IMR-90 (cell line): ENCODE measurements at regions not wholly inside any gene's neighbourhood (a gene's known extent, or its start where the extent isn't known, plus 50 kb on each side); places are given as distances from the start of the nearest gene placed in this dataset.

Experiments
- ATAC-seq: fragments of 200-7000 bp; cut with Tn5 transposase; 2 replicates; pipeline ENCODE4 v1.9.1; 2020; ENCODE audit warnings: low read depth, mild to moderate bottlenecking, moderate library complexity
- BruUV-seq: library from RNA; stranded (reverse); fragments of 400-500 nt; replicated peaks from 2 replicates; lab custom pipeline; 2021; lab: Mats Ljungman, UMichigan
- CTCF ChIA-PET: fragments of 300-600 bp; formaldehyde crosslinking; extraction: SDS; loops from one replicate; lab custom pipeline; 2021; ENCODE audit warnings: antibody characterized with exemption; lab: Yijun Ruan, JAX
- POLR2A ChIA-PET: fragments of 300-600 bp; sonication (Branson Sonifier 250); formaldehyde crosslinking; loops from one replicate; lab custom pipeline; 2022; ENCODE audit warnings: antibody characterized with exemption; ENCODE audit not compliant: unreplicated experiment; lab: Charles Lee
- DNase-seq: peaks from one replicate; pipeline ENCODE4 v3.0.0; 2013
- H2AFZ ChIP-seq: replicated peaks from 2 replicates; pipeline ENCODE3; 2013; ENCODE audit warnings: low read length, mild to moderate bottlenecking; ENCODE audit not compliant: poor library complexity
- H2AK5ac ChIP-seq: 2 replicates; pipeline ENCODE4 v1.6.1; 2013; ENCODE audit warnings: low read depth, low read length, inconsistent platforms
- H2AK9ac ChIP-seq: replicated peaks from 2 replicates; pipeline ENCODE3; 2013; ENCODE audit warnings: mild to moderate bottlenecking, low read depth, low read length, moderate library complexity; ENCODE audit not compliant: poor library complexity
- H2BK120ac ChIP-seq: 2 replicates; pipeline ENCODE4 v1.6.1; 2013; ENCODE audit warnings: low read depth, low read length, inconsistent platforms
- H2BK15ac ChIP-seq: 3 replicates; pipeline ENCODE4 v1.6.1; 2013; ENCODE audit warnings: low read depth, low read length, inconsistent platforms
- H2BK20ac ChIP-seq: 2 replicates; pipeline ENCODE4 v1.6.1; 2013; ENCODE audit warnings: low read depth, mild to moderate bottlenecking, inconsistent platforms, low read length, moderate library complexity
- H2BK5ac ChIP-seq: 2 replicates; pipeline ENCODE4 v1.6.1; 2013; ENCODE audit warnings: mild to moderate bottlenecking, low read depth, low read length, inconsistent platforms; ENCODE audit not compliant: poor library complexity, severe bottlenecking
- H3K14ac ChIP-seq: replicated peaks from 2 replicates; pipeline ENCODE4 v1.6.1; 2013; ENCODE audit warnings: low read depth, low read length, inconsistent platforms
- H3K18ac ChIP-seq: 2 replicates; pipeline ENCODE4 v1.6.1; 2013; ENCODE audit warnings: low read depth, low read length, control low read depth
- H3K23ac ChIP-seq: 2 replicates; pipeline ENCODE4 v1.6.1; 2013; ENCODE audit warnings: low read depth, low read length, inconsistent platforms
- H3K27ac ChIP-seq: 2 replicates; pipeline ENCODE4 v1.5.1; 2013; ENCODE audit warnings: mild to moderate bottlenecking, control low read depth, low read length; ENCODE audit not compliant: insufficient read depth
- H3K27me3 ChIP-seq: 2 replicates; pipeline ENCODE4 v1.6.1; 2013; ENCODE audit warnings: low read length; ENCODE audit not compliant: control insufficient read depth, insufficient read depth
- H3K36me3 ChIP-seq: 2 replicates; pipeline ENCODE4 v1.6.1; 2013; ENCODE audit warnings: low read length, mixed read lengths; ENCODE audit not compliant: control insufficient read depth, insufficient read depth
- H3K4ac ChIP-seq: 2 replicates; pipeline ENCODE4 v1.6.1; 2013; ENCODE audit warnings: low read depth, low read length, inconsistent platforms
- H3K4me1 ChIP-seq: 2 replicates; pipeline ENCODE4 v1.6.1; 2013; ENCODE audit warnings: low read length, mixed read lengths; ENCODE audit not compliant: control insufficient read depth, insufficient read depth
- H3K4me2 ChIP-seq: 2 replicates; pipeline ENCODE4 v1.6.1; 2013; ENCODE audit warnings: low read depth, mild to moderate bottlenecking, control low read depth, low read length, moderate library complexity
- H3K4me3 ChIP-seq: 2 replicates; pipeline ENCODE4 v1.5.1; 2013; ENCODE audit warnings: low read depth, mild to moderate bottlenecking, control low read depth, low read length, moderate library complexity; ENCODE audit not compliant: insufficient read depth
- H3K56ac ChIP-seq: 2 replicates; pipeline ENCODE4 v1.6.1; 2013; ENCODE audit warnings: low read length, inconsistent platforms; ENCODE audit not compliant: insufficient read depth; ENCODE audit errors: extremely low read depth
- H3K79me1 ChIP-seq, 2 experiments: 2 replicates each; pipeline ENCODE4 v1.6.1; 2013; ENCODE audit warnings: low read length in 2 of 2, inconsistent platforms in 1 of 2, low read depth in 1 of 2
- H3K9ac ChIP-seq: 2 replicates; pipeline ENCODE4 v1.6.1; 2013; ENCODE audit warnings: low read depth, low read length, control low read depth
- H3K9me1 ChIP-seq: 2 replicates; pipeline ENCODE4 v1.6.1; 2013; ENCODE audit warnings: low read length, inconsistent platforms; ENCODE audit not compliant: insufficient read depth
- H3K9me3 ChIP-seq: 2 replicates; pipeline ENCODE4 v1.6.1; 2013; ENCODE audit warnings: low read length; ENCODE audit not compliant: control insufficient read depth, insufficient read depth
- H4K20me1 ChIP-seq: 2 replicates; pipeline ENCODE4 v1.6.1; 2013; ENCODE audit warnings: low read length, inconsistent platforms; ENCODE audit not compliant: insufficient read depth
- H4K5ac ChIP-seq: 2 replicates; pipeline ENCODE4 v1.6.1; 2013; ENCODE audit warnings: mild to moderate bottlenecking, low read depth, low read length, control low read depth
- H4K8ac ChIP-seq, 2 experiments: 2 replicates each; pipeline ENCODE4 v1.6.1; 2013; ENCODE audit warnings: low read depth in 2 of 2, low read length in 2 of 2, control low read depth in 1 of 2, inconsistent platforms in 1 of 2
- H4K91ac ChIP-seq: 2 replicates; pipeline ENCODE4 v1.6.1; 2013; ENCODE audit warnings: low read depth, low read length, inconsistent platforms; ENCODE audit not compliant: insufficient read depth
- BHLHE40 ChIP-seq: fragments of 150-350 bp; IDR thresholded peaks from 2 replicates; pipeline ENCODE4 v1.6.1; 2016; ENCODE audit warnings: mild to moderate bottlenecking, low read depth, low read length
- CEBPB ChIP-seq: IDR thresholded peaks from 2 replicates; pipeline ENCODE4 v1.6.1; 2012; ENCODE audit warnings: low read depth, low read length, improper control_type of control experiment
- CHD1 ChIP-seq: IDR thresholded peaks from 2 replicates; pipeline ENCODE4 v1.6.1; 2012; ENCODE audit warnings: low read depth, low read length, improper control_type of control experiment
- CTCF ChIP-seq: conservative IDR thresholded peaks from 2 replicates; pipeline ENCODE4 v1.5.1; 2012; ENCODE audit warnings: mild to moderate bottlenecking, low read depth, low read length, improper control_type of control experiment
- ELK1 ChIP-seq: fragments of 150-350 bp; IDR thresholded peaks from 2 replicates; pipeline ENCODE4 v1.6.1; 2016; ENCODE audit warnings: low read depth, mild to moderate bottlenecking, low read length, moderate library complexity, borderline replicate concordance
- FOS ChIP-seq: fragments of 150-350 bp; IDR thresholded peaks from 2 replicates; pipeline ENCODE4 v1.6.1; 2016; ENCODE audit warnings: low read depth, low read length
- MAFK ChIP-seq: IDR thresholded peaks from 2 replicates; pipeline ENCODE4 v1.6.1; 2012; ENCODE audit warnings: low read depth, low read length, improper control_type of control experiment
- MAZ ChIP-seq: IDR thresholded peaks from 2 replicates; pipeline ENCODE4 v1.6.1; 2012; ENCODE audit warnings: low read depth, mild to moderate bottlenecking, low read length, improper control_type of control experiment, moderate library complexity, borderline replicate concordance
- MXI1 ChIP-seq: IDR thresholded peaks from 2 replicates; pipeline ENCODE4 v1.6.1; 2012; ENCODE audit warnings: low read depth, mild to moderate bottlenecking, low read length, moderate library complexity, borderline replicate concordance
- NFE2L2 ChIP-seq: fragments of 150-350 bp; IDR thresholded peaks from 2 replicates; pipeline ENCODE4 v1.6.1; 2016; ENCODE audit warnings: low read depth, mild to moderate bottlenecking, low read length
- POLR2A ChIP-seq: IDR thresholded peaks from 2 replicates; pipeline ENCODE4 v1.6.1; 2012; ENCODE audit warnings: mild to moderate bottlenecking, low read depth, low read length
- RAD21 ChIP-seq: IDR thresholded peaks from 2 replicates; pipeline ENCODE4 v1.6.1; 2012; ENCODE audit warnings: low read length, improper control_type of control experiment
- RCOR1 ChIP-seq: IDR thresholded peaks from 2 replicates; pipeline ENCODE4 v1.6.1; 2012; ENCODE audit warnings: mild to moderate bottlenecking, low read length, improper control_type of control experiment; ENCODE audit not compliant: insufficient replicate concordance
- RFX5 ChIP-seq: IDR thresholded peaks from 2 replicates; pipeline ENCODE4 v1.8.0; 2012; ENCODE audit warnings: low read depth, mild to moderate bottlenecking, low read length, moderate library complexity
- SMC3 ChIP-seq: fragments of 150-350 bp; IDR thresholded peaks from 2 replicates; pipeline ENCODE4 v1.6.1; 2016; ENCODE audit warnings: low read depth, mild to moderate bottlenecking, antibody characterized with exemption, low read length, moderate library complexity
- USF2 ChIP-seq: fragments of 150-350 bp; IDR thresholded peaks from 2 replicates; pipeline ENCODE4 v1.6.1; 2017; ENCODE audit warnings: mild to moderate bottlenecking, antibody characterized with exemption, low read length, low read depth
- WGBS, 2 experiments: methylation state at CpG; one replicate each; pipeline versions ENCODE4 v1.1.5 to v1.1.7; 2013; ENCODE audit warnings: missing lambda C conversion rate in 2 of 2; ENCODE audit not compliant: insufficient read length in 1 of 2; ENCODE audit errors: extremely low coverage in 2 of 2; 5-methylcytosine and 5-hydroxymethylcytosine counted together
- dilution Hi-C: fragments of 300-500 bp; cut with HindIII; formaldehyde crosslinking; loops from one replicate; pipeline ENCODE4 v1.14.3; 2018; ENCODE audit warnings: low sequenced_read_pairs; ENCODE audit not compliant: unreplicated experiment
- in situ Hi-C: fragments of 300-500 bp; cut with MboI; formaldehyde crosslinking; loops from 3 replicates; pipeline ENCODE4 v1.14.3; 2019; ENCODE audit warnings: low sequenced_read_pairs, inconsistent platforms, mixed read lengths
- intact Hi-C: fragments of 100-400 bp; cut with micrococcal nuclease; formaldehyde crosslinking; loops from 2 replicates; pipeline ENCODE4 v1.10.0; 2022

- H2BK15ac ChIP-seq: no peak overlapping the region
- DNase-seq: no peak
- H3K79me1 ChIP-seq: no peaks in the 10 kb centered on the region
- H3K9me3 ChIP-seq: no peaks in the 10 kb centered on the region
- no peak overlapping the region for H3K23ac ChIP-seq
- H4K91ac ChIP-seq: no peak overlapping the region
- no peaks in the 10 kb centered on the region for H3K27me3 ChIP-seq
- no peak overlapping the region for H2AFZ ChIP-seq
- no peak overlapping the region for H3K9ac ChIP-seq
- H2BK20ac ChIP-seq: no peak overlapping the region
- H3K4me3 ChIP-seq: no peak overlapping the region
- H3K18ac ChIP-seq: no peak overlapping the region
- no peak for ATAC-seq
- H3K14ac ChIP-seq: no peak overlapping the region
- no peak overlapping the region for H4K8ac ChIP-seq
- H2AK5ac ChIP-seq: no peak overlapping the region
- BruUV-seq: no TSS peak
- no peak overlapping the region for H2AK9ac ChIP-seq
- H3K4ac ChIP-seq: no peak overlapping the region
- no peak overlapping the region for H2BK120ac ChIP-seq
- no peak overlapping the region for H3K4me2 ChIP-seq
- H4K20me1 ChIP-seq: no peaks in the 10 kb centered on the region
- no peaks in the 10 kb centered on the region for H3K4me1 ChIP-seq
- H3K27ac ChIP-seq: no peak overlapping the region
- in situ Hi-C loops: no loop called here
- H2BK5ac ChIP-seq: no peak overlapping the region
- H3K56ac ChIP-seq: no peak overlapping the region
- no peaks in the 10 kb centered on the region for H3K36me3 ChIP-seq
- H3K9me1 ChIP-seq: no peaks in the 10 kb centered on the region
- TF ChIP-seq NFE2L2 (no peak), USF2 (no peak), MAZ (no peak), RCOR1 (no peak), SMC3 (no peak), CTCF (no peak), BHLHE40 (no peak), MAFK (no peak), RAD21 (no peak), CHD1 (no peak), RFX5 (no peak), FOS (no peak), ELK1 (no peak), POLR2A (no peak), MXI1 (no peak), CEBPB (no peak)
- no peak overlapping the region for H4K5ac ChIP-seq
- CTCF ChIA-PET: no interaction called here
- dilution Hi-C loops: no loop called here
- WGBS, 2 experiments: no CpG with 5 or more reads among the region's 4 CpGs
- intact Hi-C loops: no loop called here
- POLR2A ChIA-PET: no interaction called here
Observed at GRCh38 chr6:67698534-67698933, 936.5 kb upstream of the ADGRB3 start.
